Loucy (cell line): ENCODE measurements at regions not wholly inside any gene's neighbourhood (a gene's known extent, or its start where the extent isn't known, plus 50 kb on each side); places are given as distances from the start of the nearest gene placed in this dataset.

Source experiments
- H2AFZ ChIP-seq: fragments of 200-600 bp; sonication (generic); 2 replicates; pipeline ENCODE4 v1.6.0; 2016; ENCODE audit warnings: antibody characterized with exemption, mild to moderate bottlenecking, low read length, moderate library complexity
- H3F3A ChIP-seq: fragments of 200-600 bp; 2 replicates; pipeline ENCODE4 v1.6.0; 2016; ENCODE audit warnings: antibody characterized with exemption, low read depth, mild to moderate bottlenecking
- H3K27me3 ChIP-seq: fragments of 200-600 bp; sonication (generic); 2 replicates; pipeline ENCODE4 v1.6.1; 2014; ENCODE audit warnings: low read length, mild to moderate bottlenecking; ENCODE audit not compliant: insufficient read depth, poor library complexity, severe bottlenecking
- H3K36me3 ChIP-seq: fragments of 200-600 bp; sonication (generic); 2 replicates; pipeline ENCODE4 v1.6.1; 2016; ENCODE audit warnings: low read length; ENCODE audit not compliant: insufficient read depth
- H3K4me1 ChIP-seq: fragments of 200-600 bp; sonication (generic); 2 replicates; pipeline ENCODE4 v1.5.1; 2014; ENCODE audit warnings: low read length, mild to moderate bottlenecking; ENCODE audit not compliant: insufficient read depth, poor library complexity, severe bottlenecking
- H3K4me2 ChIP-seq: fragments of 200-600 bp; sonication (generic); 2 replicates; pipeline ENCODE4 v1.6.0; 2014; ENCODE audit warnings: antibody characterized with exemption, low read length, low read depth, mild to moderate bottlenecking; ENCODE audit not compliant: poor library complexity, severe bottlenecking
- H3K4me3 ChIP-seq: fragments of 200-600 bp; sonication (generic); 2 replicates; pipeline ENCODE4 v1.5.1; 2014; ENCODE audit warnings: low read length, mild to moderate bottlenecking, mixed read lengths; ENCODE audit not compliant: poor library complexity, severe bottlenecking
- H3K79me2 ChIP-seq: fragments of 200-600 bp; sonication (generic); 2 replicates; pipeline ENCODE4 v1.6.1; 2014; ENCODE audit warnings: low read length; ENCODE audit not compliant: insufficient read depth
- H3K9ac ChIP-seq: fragments of 200-600 bp; sonication (generic); 2 replicates; pipeline ENCODE4 v1.6.0; 2014; ENCODE audit warnings: mild to moderate bottlenecking, low read depth, low read length, moderate library complexity; ENCODE audit not compliant: poor library complexity, severe bottlenecking
- H3K9me2 ChIP-seq: fragments of 200-600 bp; sonication (generic); replicated peaks from 2 replicates; pipeline ENCODE4 v1.6.1; 2016; ENCODE audit warnings: low read depth, low read length, mixed read lengths
- H3K9me3 ChIP-seq: fragments of 200-600 bp; sonication (generic); 2 replicates; pipeline ENCODE4 v1.6.1; 2014; ENCODE audit warnings: mild to moderate bottlenecking, antibody characterized with exemption, low read length, low read depth; ENCODE audit not compliant: insufficient read depth
- H4K20me1 ChIP-seq: fragments of 200-600 bp; sonication (generic); 2 replicates; pipeline ENCODE4 v1.6.0; 2014; ENCODE audit warnings: antibody characterized with exemption, low read length, mild to moderate bottlenecking; ENCODE audit not compliant: insufficient read depth, poor library complexity, severe bottlenecking
- CTCF ChIP-seq: fragments of 200-600 bp; sonication (generic); conservative IDR thresholded peaks from 2 replicates; pipeline ENCODE4 v1.5.1; 2014; ENCODE audit warnings: mild to moderate bottlenecking, antibody characterized with exemption, low read length
- EZH2phosphoT487 ChIP-seq: fragments of 200-600 bp; IDR thresholded peaks from 2 replicates; pipeline ENCODE4 v1.6.1; 2018; ENCODE audit warnings: antibody characterized with exemption, mild to moderate bottlenecking, moderate library complexity, borderline replicate concordance

GRCh38 chr6:95431637-95432228 is 145.6 kb upstream of the MANEA start:
- no peaks in the 10 kb centered on the region for H3K79me2 ChIP-seq
- no peaks in the 10 kb centered on the region for H3K36me3 ChIP-seq
- H3K9me2 ChIP-seq, result no peaks in the 10 kb centered on the region
- H3K9ac ChIP-seq, result no peak overlapping the region
- no peaks in the 10 kb centered on the region for H3F3A ChIP-seq
- H4K20me1 ChIP-seq, result no peaks in the 10 kb centered on the region
- H3K4me2 ChIP-seq, result no peak overlapping the region
- H3K9me3 ChIP-seq, result no peaks in the 10 kb centered on the region
- H3K4me3 ChIP-seq, result no peak overlapping the region
- no peak for TF ChIP-seq EZH2phosphoT487
- peak; percentile 83 for TF ChIP-seq CTCF
- H3K4me1 ChIP-seq, result no peaks in the 10 kb centered on the region
- no peak overlapping the region for H2AFZ ChIP-seq
- H3K27me3 ChIP-seq, result no peaks in the 10 kb centered on the region

GRCh38 chr6:95439741-95440140 is 137.6 kb upstream of the MANEA start:
- Histone ChIP-seq H2AFZ (no peak overlapping the region), H3K9me3 (no peaks in the 10 kb centered on the region), H3K79me2 (no peaks in the 10 kb centered on the region), H3K36me3 (no peaks in the 10 kb centered on the region), H3K4me1 (no peaks in the 10 kb centered on the region), H3K9me2 (no peaks in the 10 kb centered on the region), H4K20me1 (no peaks in the 10 kb centered on the region), H3K4me3 (no peak overlapping the region), H3K9ac (no peak overlapping the region), H3K4me2 (no peak overlapping the region), H3K27me3 (no peaks in the 10 kb centered on the region), H3F3A (no peaks in the 10 kb centered on the region)
- TF ChIP-seq EZH2phosphoT487 (no peak), CTCF (no peak)

- no peaks in the 10 kb centered on the region for H3K4me1 ChIP-seq
- TF ChIP-seq CTCF (no peak), EZH2phosphoT487 (no peak)
- no peaks in the 10 kb centered on the region for H4K20me1 ChIP-seq
- H3K9ac ChIP-seq, result no peak overlapping the region
- H3K79me2 ChIP-seq, result no peaks in the 10 kb centered on the region
- no peak overlapping the region for H3K4me2 ChIP-seq
- no peaks in the 10 kb centered on the region for H3F3A ChIP-seq
- no peaks in the 10 kb centered on the region for H3K9me3 ChIP-seq
- no peaks in the 10 kb centered on the region for H3K36me3 ChIP-seq
- H2AFZ ChIP-seq, result no peak overlapping the region
- H3K9me2 ChIP-seq, result no peaks in the 10 kb centered on the region
- no peak overlapping the region for H3K4me3 ChIP-seq
- H3K27me3 ChIP-seq, result no peaks in the 10 kb centered on the region
Measured at GRCh38 chr6:95448208-95448607, 129.1 kb upstream of the MANEA start.
